ENCODE measurements at regions not wholly inside any gene's neighbourhood (a gene's known extent, or its start where the extent isn't known, plus 50 kb on each side); places are given as distances from the start of the nearest gene placed in this dataset.

DNA sequence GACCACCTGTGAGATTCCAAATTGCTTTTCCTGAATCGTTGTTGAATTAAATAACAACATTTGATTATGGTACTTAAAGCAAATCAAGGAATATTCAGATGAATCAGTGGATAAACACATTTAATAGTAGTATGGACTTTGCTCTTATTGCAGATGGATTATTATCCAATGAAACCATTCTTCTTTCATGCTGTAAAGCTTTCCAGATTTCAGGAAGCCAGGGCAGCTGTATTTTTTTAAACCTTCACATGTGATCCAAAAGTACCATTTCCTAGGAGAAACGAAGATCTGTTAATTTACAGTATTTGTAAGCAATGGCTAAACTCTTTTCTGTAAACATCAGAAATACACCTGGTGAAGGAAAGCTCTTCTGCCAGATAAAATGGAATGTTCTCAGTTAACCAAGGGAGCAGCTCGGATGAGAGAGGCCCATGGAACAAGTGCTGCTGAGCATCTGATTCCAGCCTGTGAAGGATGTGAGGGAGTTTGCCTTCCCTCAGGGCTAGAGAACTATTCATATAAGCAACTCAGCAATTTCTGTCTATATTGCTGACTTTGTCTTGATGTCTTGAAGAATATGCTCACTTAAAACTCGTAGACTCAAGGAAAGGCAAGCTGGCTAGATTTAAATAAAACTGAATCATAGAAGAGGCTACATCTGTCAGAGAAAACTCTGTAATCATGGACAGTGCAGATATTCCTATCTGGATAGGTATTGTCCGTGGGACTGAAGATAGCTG lies 94.4 kb upstream of the LIMCH1 start:
- TF ChIP-seq, protein P1, sequence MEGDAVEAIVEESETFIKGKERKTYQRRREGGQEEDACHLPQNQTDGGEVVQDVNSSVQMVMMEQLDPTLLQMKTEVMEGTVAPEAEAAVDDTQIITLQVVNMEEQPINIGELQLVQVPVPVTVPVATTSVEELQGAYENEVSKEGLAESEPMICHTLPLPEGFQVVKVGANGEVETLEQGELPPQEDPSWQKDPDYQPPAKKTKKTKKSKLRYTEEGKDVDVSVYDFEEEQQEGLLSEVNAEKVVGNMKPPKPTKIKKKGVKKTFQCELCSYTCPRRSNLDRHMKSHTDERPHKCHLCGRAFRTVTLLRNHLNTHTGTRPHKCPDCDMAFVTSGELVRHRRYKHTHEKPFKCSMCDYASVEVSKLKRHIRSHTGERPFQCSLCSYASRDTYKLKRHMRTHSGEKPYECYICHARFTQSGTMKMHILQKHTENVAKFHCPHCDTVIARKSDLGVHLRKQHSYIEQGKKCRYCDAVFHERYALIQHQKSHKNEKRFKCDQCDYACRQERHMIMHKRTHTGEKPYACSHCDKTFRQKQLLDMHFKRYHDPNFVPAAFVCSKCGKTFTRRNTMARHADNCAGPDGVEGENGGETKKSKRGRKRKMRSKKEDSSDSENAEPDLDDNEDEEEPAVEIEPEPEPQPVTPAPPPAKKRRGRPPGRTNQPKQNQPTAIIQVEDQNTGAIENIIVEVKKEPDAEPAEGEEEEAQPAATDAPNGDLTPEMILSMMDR (IDR thresholded peaks at IDR 0.05) = no peak
- no peak for TF ChIP-seq ZFX (IDR thresholded peaks at IDR 0.05; ENCODE audit: borderline replicate concordance)
